Body of pancreas (tissue), 4 donors: ENCODE measurements at regions not wholly inside any gene's neighbourhood (a gene's known extent, or its start where the extent isn't known, plus 50 kb on each side); places are given as distances from the start of the nearest gene placed in this dataset.

Experiments
- ATAC-seq: fragments of 150-250 bp; one replicate; pipeline ENCODE4 v1.9.1; 2016
- DNase-seq, 4 donors: peaks; one replicate each; pipeline ENCODE4 v3.0.0-alpha.2; 2019
- H3K27ac ChIP-seq, 4 donors: fragments of 200-600 bp; sonication (generic); 1 replicate in 3 of 4; 2 replicates in 1 of 4; pipeline versions ENCODE4 v1.5.1 to v1.6.1; 2016 to 2019; ENCODE audit warnings: mild to moderate bottlenecking in 1 of 4, mixed read lengths in 1 of 4, moderate library complexity in 1 of 4
- H3K27me3 ChIP-seq, 2 donors: fragments of 200-600 bp; sonication (generic); one replicate each; pipeline ENCODE4 v1.6.0; 2016; ENCODE audit warnings: mild to moderate bottlenecking in 1 of 2
- H3K36me3 ChIP-seq, 2 donors: fragments of 200-600 bp; sonication (generic); replicated peaks in 1 of 2; 2 replicates each; pipeline ENCODE4 v1.5.1; 2016; ENCODE audit warnings: low read depth in 2 of 2; ENCODE audit not compliant: insufficient read depth in 1 of 2
- H3K4me1 ChIP-seq: fragments of 200-600 bp; sonication (generic); one replicate; pipeline ENCODE4 v1.6.0; 2016
- H3K4me3 ChIP-seq, 2 donors: fragments of 200-600 bp; sonication (generic); 1 replicate in 1 of 2; 2 replicates in 1 of 2; pipeline ENCODE4 v1.5.1; 2016 to 2019
- H3K9me3 ChIP-seq, 3 donors: fragments of 200-600 bp; sonication (generic); 1 replicate in 2 of 3; 2 replicates in 1 of 3; pipeline ENCODE4 v1.5.1; 2016
- POLR2A ChIP-seq, 3 donors: fragments of 450-650 bp; IDR thresholded peaks; one replicate each; pipeline ENCODE4 v1.6.1; 2016; ENCODE audit warnings: antibody characterized with exemption in 3 of 3, mild to moderate bottlenecking in 2 of 3
- WGBS, 2 donors: methylation state at CpG; one replicate each; pipeline ENCODE4 v1.1.5; 2017; 5-methylcytosine and 5-hydroxymethylcytosine counted together
- intact Hi-C: fragments of 100-400 bp; cut with DNase I; formaldehyde crosslinking; loops from one replicate; pipeline ENCODE4 v1.15.1; 2023
- TF ChIP-seq, protein P1 (sequence below), 7 experiments: fragments of 450-650 bp in 4 of 7; fragments of 200-600 bp in 3 of 7; sonication (generic) in 3 of 7; IDR thresholded peaks; one replicate each; pipeline ENCODE4 v1.5.1; 2016 to 2019; ENCODE audit warnings: antibody characterized with exemption in 7 of 7

DNA sequence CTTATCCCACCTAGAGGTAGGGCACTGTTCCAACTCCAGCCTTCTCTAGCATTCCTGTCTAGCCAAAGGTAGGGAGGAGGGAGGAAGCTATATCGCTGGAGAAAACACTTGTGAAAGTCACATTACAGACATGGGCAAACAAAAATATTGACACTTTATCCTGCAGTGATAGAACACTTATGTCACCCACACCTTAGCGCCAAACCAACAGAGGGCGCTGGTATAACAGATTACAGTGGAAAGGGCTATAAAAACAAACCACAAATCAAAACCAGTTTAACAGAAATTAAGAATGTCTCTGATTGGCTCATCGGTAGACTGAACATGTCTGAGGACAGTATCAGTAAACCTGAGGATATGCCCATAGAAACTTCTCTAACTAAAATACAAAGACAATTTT is 451.3 kb downstream of the TLL1 start:
- TF ChIP-seq, protein P1, sequence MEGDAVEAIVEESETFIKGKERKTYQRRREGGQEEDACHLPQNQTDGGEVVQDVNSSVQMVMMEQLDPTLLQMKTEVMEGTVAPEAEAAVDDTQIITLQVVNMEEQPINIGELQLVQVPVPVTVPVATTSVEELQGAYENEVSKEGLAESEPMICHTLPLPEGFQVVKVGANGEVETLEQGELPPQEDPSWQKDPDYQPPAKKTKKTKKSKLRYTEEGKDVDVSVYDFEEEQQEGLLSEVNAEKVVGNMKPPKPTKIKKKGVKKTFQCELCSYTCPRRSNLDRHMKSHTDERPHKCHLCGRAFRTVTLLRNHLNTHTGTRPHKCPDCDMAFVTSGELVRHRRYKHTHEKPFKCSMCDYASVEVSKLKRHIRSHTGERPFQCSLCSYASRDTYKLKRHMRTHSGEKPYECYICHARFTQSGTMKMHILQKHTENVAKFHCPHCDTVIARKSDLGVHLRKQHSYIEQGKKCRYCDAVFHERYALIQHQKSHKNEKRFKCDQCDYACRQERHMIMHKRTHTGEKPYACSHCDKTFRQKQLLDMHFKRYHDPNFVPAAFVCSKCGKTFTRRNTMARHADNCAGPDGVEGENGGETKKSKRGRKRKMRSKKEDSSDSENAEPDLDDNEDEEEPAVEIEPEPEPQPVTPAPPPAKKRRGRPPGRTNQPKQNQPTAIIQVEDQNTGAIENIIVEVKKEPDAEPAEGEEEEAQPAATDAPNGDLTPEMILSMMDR (IDR thresholded peaks at IDR 0.05), result peak in 5 of 7 experiments; percentile 27 to 40 (median 32)
- no peak for TF ChIP-seq POLR2A (IDR thresholded peaks at IDR 0.05)
- Histone ChIP-seq H3K4me1 (no peaks in the 10 kb centered on the region), H3K4me3 (no peak overlapping the region), H3K27me3 (no peaks in the 10 kb centered on the region), H3K9me3 (no peaks in the 10 kb centered on the region), H3K27ac (no peak overlapping the region), H3K36me3 (no peaks in the 10 kb centered on the region)
- WGBS, 2 donors, result 21 to 27% methylated on average over 4 of the region's 4 CpGs
- intact Hi-C loops, result no loop called here
- ATAC-seq, result peak; percentile 33
- peak; percentile 12 to 46 (median 32) for DNase-seq

DNA sequence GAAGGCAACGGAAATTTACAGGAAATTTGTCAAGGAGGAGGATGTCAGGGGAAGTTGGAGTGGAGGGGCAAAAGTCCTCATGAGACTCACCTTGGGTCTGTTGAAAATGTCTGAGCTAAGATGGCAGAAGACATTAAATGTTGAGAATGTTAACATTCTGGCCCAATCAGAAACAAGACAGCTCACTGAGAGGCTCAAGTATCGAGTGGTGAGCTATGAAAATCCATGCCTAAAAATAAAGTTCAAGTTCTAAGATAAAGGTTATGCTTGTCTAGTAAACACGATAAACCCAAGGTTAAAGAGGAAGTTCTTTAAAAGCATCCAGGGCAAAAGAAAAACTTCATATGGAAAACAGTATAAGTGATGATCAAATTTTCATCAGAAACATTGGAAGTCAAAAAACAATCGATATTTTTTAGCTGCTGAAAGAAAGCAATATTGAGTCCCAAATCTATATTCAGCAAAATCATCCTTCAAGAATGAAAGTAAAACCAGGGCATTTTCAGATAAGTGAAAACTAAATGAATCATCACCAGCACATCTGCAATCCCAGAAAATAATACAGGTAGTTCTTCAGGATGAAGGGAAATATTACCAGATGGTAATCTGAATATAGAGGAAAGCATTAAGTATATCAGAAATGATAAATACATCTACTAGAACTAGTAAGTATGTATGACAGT is 462.4 kb downstream of the TLL1 start:
- Histone ChIP-seq H3K27ac (no peak overlapping the region), H3K27me3 (no peaks in the 10 kb centered on the region), H3K36me3 (no peaks in the 10 kb centered on the region), H3K9me3 (no peaks in the 10 kb centered on the region), H3K4me1 (no peaks in the 10 kb centered on the region), H3K4me3 (no peak overlapping the region)
- WGBS, 2 donors, result 38 to 39% methylated on average over 4 of the region's 4 CpGs
- DNase-seq (no peak), ATAC-seq (no peak)
- no peak for TF ChIP-seq POLR2A (IDR thresholded peaks at IDR 0.05)
- TF ChIP-seq, protein P1 (IDR thresholded peaks at IDR 0.05), result no peak
- intact Hi-C loops, result no loop called here

DNA sequence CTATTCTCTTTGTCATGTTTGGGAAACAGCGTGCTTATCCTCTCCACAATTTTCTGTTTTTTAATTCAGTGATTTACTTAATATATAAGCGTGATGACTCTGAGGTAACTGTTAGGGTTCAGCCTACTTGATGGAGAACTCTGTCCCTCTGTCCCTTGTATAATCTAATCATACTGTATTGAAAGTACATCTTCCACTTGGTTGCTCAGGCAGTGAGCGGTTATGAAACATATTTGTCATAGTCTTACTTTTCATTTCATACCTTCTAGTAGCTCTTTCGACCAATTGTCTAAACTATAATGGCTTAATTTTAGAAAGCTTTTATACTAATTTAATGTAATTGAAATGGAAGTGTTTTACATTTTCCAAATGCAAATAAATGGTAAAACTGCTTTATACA is 469.0 kb downstream of the TLL1 start:
- Histone ChIP-seq H3K27ac (no peak overlapping the region), H3K27me3 (no peaks in the 10 kb centered on the region), H3K9me3 (no peaks in the 10 kb centered on the region), H3K4me3 (no peak overlapping the region), H3K4me1 (no peaks in the 10 kb centered on the region), H3K36me3 (no peaks in the 10 kb centered on the region)
- TF ChIP-seq POLR2A (IDR thresholded peaks at IDR 0.05), result no peak
- TF ChIP-seq, protein P1 (IDR thresholded peaks at IDR 0.05), result no peak
- intact Hi-C loops, result no loop called here
- no peak for ATAC-seq
- 71 to 78% methylated on average over 4 of the region's 4 CpGs for WGBS, 2 donors
- no peak for DNase-seq

DNA sequence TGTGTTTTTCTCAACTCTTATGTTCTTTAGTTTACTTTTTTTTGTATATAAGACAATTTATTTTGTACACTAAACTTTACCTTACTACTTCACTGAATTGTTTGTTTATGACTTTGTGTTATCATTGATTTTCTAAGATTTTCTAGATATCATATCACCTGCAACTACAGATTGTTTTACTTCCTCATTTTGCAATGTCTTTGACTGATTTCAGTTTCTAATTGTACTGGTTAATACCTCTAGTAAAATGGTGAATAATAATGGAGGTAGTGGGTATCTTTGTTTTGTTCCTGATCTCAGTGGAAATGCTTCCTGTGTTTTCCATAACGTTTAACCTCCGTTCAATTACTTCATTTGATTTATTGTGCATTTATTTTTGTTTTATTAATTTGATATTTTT is 490.2 kb downstream of the TLL1 start:
- 38 to 47% methylated on average over 2 of the region's 2 CpGs for WGBS, 2 donors
- Histone ChIP-seq H3K4me3 (no peak overlapping the region), H3K9me3 (no peaks in the 10 kb centered on the region), H3K36me3 (no peaks in the 10 kb centered on the region), H3K4me1 (no peaks in the 10 kb centered on the region), H3K27me3 (no peaks in the 10 kb centered on the region), H3K27ac (no peak overlapping the region)
- DNase-seq, result no peak
- no peak for TF ChIP-seq POLR2A (IDR thresholded peaks at IDR 0.05)
- TF ChIP-seq, protein P1 (IDR thresholded peaks at IDR 0.05), result no peak
- no peak for ATAC-seq
- intact Hi-C loops, result no loop called here

DNA sequence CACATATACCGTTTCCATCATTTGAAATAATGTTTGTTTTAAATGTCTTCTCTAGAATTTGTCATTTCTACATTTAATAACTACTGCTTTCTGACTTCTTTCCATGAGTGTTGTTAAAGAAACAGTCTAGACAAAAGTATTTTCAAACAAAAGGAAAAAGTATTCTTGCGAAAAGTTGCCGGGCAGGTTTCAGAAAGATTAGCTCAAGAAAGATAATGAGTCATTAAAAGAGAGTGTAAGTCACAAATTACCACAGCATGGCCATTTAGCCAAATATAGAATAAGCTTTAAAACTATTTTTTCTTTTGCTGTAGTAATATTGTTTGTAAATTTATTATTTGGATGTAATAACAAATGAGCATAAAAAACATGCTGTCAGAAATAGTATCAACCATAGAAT is 493.0 kb downstream of the TLL1 start:
- no peak overlapping the region for H3K27ac ChIP-seq
- ATAC-seq (no peak), DNase-seq (no peak)
- TF ChIP-seq POLR2A (IDR thresholded peaks at IDR 0.05), result no peak
- TF ChIP-seq, protein P1 (IDR thresholded peaks at IDR 0.05), result no peak
- intact Hi-C loops, result no loop called here
- no peaks in the 10 kb centered on the region for H3K27me3 ChIP-seq
- WGBS, 2 donors, result 50% methylated on average over 3 of the region's 3 CpGs
- no peaks in the 10 kb centered on the region for H3K36me3 ChIP-seq
- no peak overlapping the region for H3K4me3 ChIP-seq
- no peaks in the 10 kb centered on the region for H3K9me3 ChIP-seq
- no peaks in the 10 kb centered on the region for H3K4me1 ChIP-seq
